ENCODE measurements at regions not wholly inside any gene's neighbourhood (a gene's known extent, or its start where the extent isn't known, plus 50 kb on each side); places are given as distances from the start of the nearest gene placed in this dataset.

GRCh38 chr15:70277556-70277955 is 179.8 kb upstream of the TLE3 start:
- no peak for DNase-seq
- ATAC-seq, result no peak

GRCh38 chr15:70276401-70276800 is 178.7 kb upstream of the TLE3 start:
- DNase-seq (no peak), ATAC-seq (no peak)

DNA sequence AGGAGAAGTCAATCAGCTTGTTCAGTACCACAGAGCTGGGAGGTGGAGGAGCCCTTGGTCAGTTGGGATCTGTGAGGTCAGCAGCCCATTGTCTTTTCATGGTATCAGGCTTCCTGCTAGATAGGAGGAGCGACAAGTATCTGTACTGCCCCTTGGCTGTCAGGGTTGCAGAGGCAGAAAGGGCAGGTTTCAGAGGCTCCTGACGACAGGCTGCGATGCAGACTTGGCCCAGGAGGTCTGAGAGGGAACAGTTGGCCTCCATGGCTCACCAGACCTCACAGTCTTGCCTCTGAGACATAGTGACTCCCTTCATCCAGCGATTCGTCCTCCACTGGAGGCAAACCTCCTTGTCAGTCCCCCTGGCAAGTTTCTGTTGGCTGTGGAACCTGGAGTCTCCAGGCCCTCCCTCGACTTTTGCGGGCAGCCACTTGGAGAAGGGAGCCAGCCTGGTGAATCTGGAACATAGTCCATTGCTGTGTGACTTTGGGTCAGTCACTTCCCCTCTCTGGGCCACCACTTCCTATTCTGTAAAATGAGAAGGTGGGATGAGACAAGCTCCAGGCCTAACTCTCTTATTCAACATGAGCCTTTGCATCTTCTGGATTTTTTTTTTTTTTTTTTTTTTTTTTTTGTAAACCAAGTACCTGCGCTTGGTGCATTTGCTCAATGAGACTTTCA is 177.9 kb upstream of the TLE3 start:
- no peak for ATAC-seq
- no peak for DNase-seq

DNA sequence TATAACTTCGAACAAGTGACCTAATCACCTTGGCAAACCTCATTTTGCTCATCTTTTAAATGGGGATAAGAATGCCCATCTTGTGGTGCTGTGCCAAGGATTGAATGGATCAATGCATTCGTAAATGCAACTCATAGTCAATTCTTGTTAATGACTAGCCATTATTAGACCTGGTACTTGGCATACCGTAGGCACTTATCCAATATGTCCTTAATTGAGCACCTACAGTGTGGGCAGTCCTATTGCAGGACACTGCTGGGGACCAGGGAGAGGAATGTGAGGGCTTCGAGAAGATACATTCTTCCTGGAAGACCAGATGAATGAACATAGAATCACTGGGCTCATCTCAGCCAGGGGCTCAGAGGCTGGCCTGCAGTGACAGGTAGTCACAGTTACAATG is 177.2 kb upstream of the TLE3 start:
- no peak for DNase-seq
- no peak for ATAC-seq

- DNase-seq (no peak), ATAC-seq (peak; percentile 31)
Measured at GRCh38 chr15:70274255-70274880, 176.7 kb upstream of the TLE3 start.

GRCh38 chr15:70273808-70274207 is 176.1 kb upstream of the TLE3 start:
- ATAC-seq (peak; percentile 62), DNase-seq (no peak)

- no peak for ATAC-seq
- no peak for DNase-seq
Measured at GRCh38 chr15:70272565-70273355, 175.0 kb upstream of the TLE3 start.

GRCh38 chr15:70271422-70272088 is 173.8 kb upstream of the TLE3 start:
- DNase-seq (no peak), ATAC-seq (no peak)

GRCh38 chr15:70270752-70271111 is 173.0 kb upstream of the TLE3 start:
- ATAC-seq (no peak), DNase-seq (no peak)

DNA sequence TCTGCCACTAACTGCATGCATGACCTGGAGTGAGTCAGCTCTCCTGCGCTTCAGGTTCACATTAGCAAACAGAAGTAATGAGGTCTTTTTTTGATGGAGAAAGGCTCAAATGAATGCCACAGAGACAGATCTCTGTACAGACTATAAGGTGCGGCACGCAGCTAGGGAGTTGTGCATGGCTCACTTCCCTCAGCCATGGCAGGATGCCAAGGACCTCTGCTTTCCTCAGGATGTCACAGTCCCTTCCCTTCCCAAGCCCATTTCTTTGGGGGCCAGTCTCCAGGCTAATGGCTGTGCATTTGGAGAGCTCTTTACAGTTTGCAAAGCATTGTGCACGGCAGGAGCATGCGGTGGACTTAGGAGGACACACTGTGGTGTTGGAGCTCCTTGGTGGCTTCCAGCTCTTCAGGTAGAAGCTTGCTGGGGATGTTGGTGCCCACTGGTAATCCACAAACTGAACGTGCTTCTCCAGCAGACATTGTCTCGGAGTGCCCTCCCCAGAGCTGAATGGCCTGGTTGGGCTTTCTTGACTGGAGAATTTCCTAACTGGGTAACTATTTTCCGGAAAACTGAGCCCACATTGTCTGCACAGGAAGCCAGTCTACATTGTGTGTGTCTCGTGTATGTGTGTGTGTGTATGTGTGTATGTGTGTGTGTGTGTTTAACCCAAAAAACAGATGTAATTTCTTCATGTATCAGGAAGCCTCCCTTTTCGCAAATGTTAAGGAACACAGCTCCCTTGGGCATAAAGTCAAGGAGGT is 172.5 kb upstream of the TLE3 start:
- no peak for DNase-seq
- no peak for ATAC-seq

- DNase-seq (no peak), ATAC-seq (no peak)
Measured at GRCh38 chr15:70269311-70269911, 171.7 kb upstream of the TLE3 start.

DNA sequence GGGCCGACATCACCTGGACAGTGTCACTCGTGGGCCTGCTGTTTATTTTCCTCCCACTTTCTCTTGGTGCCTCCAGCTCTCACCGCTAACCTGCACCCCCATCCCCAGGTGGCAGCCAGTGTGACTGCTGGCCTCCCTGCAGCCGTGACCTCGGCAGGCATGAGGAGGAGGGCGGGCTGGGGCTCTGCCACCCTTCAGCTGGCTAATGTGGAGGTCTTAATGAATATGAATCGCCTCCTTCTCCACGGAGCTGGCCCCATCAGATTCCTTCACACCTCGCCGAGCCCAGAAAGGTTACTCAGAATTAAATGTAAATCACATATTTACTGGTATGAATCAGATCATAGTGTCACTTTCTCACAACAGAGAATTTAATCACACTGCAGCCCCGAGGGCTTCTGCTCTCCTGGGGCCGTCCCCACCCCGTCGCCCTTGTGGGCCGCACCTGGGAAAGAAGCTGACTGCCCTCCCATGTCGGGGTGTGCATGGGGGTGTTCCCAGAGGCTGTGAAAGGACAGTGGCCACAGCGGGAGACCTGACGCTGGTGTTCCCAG is 171.1 kb upstream of the TLE3 start:
- peak; percentile 57 for ATAC-seq
- peak; percentile 47 for DNase-seq

DNA sequence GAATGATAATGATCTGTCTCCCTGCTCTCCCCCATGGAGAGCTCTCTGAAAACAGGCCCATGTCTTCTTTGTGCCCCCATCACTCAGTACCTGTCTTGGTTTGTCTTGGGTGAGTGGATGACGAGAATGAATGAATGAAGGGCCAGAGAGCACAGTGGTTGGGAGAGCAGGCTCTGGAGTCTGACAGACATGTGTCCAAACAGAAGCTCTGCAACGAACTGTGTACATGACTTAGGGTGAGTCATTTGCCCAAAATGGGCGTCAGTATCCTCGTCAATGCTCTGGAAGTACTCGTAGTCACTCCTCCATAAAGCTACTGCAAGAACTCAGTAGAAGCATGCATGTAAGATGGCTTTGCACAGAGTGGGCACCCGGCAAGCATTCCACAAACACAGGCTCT is 170.2 kb upstream of the TLE3 start:
- ATAC-seq, result no peak
- DNase-seq, result no peak

DNA sequence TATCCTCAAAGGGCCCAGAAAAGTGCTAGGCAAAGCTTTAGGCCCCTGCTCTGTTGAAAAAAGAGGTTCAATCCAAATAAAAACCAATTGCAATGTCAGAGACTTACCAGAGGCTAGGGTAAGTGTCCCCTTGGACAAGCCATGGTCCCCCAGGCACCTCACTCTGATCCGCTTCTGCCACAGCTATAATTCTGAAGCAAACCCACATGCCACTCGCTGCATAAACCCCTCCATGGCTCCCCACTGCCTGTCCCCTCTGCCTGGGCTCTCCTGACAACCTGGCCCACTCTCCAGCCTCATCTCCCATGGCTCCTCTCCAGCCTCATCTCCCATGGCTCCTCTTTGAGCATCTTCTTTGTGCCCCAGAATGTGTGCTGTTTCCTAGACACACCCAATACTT is 169.6 kb upstream of the TLE3 start:
- no peak for DNase-seq
- ATAC-seq, result no peak

DNA sequence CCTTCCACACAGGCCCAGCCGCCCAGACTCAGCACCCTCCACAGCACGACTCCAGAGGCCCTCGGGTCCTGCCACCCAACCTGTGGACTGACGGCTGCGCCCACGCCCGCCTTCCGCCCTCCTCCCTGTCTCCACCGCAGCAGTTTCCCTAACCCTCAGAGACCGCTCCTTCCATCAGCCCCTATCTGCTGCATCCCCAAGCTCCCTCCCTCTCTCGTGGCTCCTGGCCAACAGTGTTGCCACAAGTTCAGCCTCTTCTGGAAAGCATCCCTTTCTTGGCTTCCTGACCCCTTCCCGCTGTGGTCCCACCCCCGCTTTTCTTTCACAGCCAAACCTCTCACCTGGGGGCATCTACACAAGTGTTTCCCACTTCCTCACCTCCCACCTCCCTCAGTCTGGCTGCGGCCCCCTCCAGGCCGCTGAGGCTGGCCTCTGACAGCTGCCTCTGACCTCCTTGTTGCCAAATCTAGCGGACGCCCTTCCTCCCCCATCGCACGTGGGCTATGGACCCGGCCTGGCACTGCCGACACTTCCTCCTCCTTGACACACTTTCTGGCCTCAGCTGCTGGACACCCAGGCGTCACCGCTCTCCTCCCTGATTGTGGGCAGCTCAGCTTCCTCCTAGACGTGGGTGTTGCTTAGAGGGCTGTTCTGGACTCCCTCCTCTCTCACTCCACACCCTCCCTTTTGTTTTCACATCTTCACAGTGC is 168.8 kb upstream of the TLE3 start:
- no peak for ATAC-seq
- DNase-seq, result no peak

- DNase-seq, result no peak
- no peak for ATAC-seq
Measured at GRCh38 chr15:70265986-70266385, 168.3 kb upstream of the TLE3 start.

- DNase-seq (no peak), ATAC-seq (no peak)
Measured at GRCh38 chr15:70265466-70265978, 167.8 kb upstream of the TLE3 start.

- no peak for DNase-seq
- ATAC-seq, result no peak
Measured at GRCh38 chr15:70264738-70265465, 167.2 kb upstream of the TLE3 start.

- no peak for DNase-seq
- peak; percentile 19 for ATAC-seq
Measured at GRCh38 chr15:70264014-70264582, 166.4 kb upstream of the TLE3 start.
